Adipocyte (in vitro differentiated cells): ENCODE measurements at regions not wholly inside any gene's neighbourhood (a gene's known extent, or its start where the extent isn't known, plus 50 kb on each side); places are given as distances from the start of the nearest gene placed in this dataset.
A peak's percentile ranks its signal among the peaks of the same experiment; 100 is the strongest.

Source experiments
- DNase-seq: peaks from one replicate; pipeline ENCODE4 v3.0.0-alpha.2; 2015; ENCODE audit warnings: low read depth
- H3K27me3 ChIP-seq: replicated peaks from 2 replicates; pipeline ENCODE4 v1.7.0; 2013; ENCODE audit warnings: mild to moderate bottlenecking, low read length, moderate library complexity; ENCODE audit not compliant: control insufficient read depth, insufficient read depth
- H3K36me3 ChIP-seq: 2 replicates; pipeline ENCODE4 v1.7.0; 2013; ENCODE audit warnings: low read length, mild to moderate bottlenecking, moderate library complexity; ENCODE audit not compliant: control insufficient read depth, insufficient read depth, severe bottlenecking
- H3K4me1 ChIP-seq: 2 replicates; pipeline ENCODE4 v1.7.0; 2013; ENCODE audit warnings: mild to moderate bottlenecking, low read length, moderate library complexity; ENCODE audit not compliant: control insufficient read depth, insufficient read depth
- H3K4me3 ChIP-seq: 2 replicates; pipeline ENCODE4 v1.7.0; 2013; ENCODE audit warnings: mild to moderate bottlenecking, low read length, moderate library complexity
- H3K9ac ChIP-seq: 2 replicates; pipeline ENCODE4 v1.7.0; 2013; ENCODE audit warnings: mild to moderate bottlenecking, low read length, moderate library complexity
- H3K9me3 ChIP-seq: 2 replicates; pipeline ENCODE4 v1.7.0; 2013; ENCODE audit warnings: mild to moderate bottlenecking, low read length, moderate library complexity; ENCODE audit not compliant: control insufficient read depth

DNA sequence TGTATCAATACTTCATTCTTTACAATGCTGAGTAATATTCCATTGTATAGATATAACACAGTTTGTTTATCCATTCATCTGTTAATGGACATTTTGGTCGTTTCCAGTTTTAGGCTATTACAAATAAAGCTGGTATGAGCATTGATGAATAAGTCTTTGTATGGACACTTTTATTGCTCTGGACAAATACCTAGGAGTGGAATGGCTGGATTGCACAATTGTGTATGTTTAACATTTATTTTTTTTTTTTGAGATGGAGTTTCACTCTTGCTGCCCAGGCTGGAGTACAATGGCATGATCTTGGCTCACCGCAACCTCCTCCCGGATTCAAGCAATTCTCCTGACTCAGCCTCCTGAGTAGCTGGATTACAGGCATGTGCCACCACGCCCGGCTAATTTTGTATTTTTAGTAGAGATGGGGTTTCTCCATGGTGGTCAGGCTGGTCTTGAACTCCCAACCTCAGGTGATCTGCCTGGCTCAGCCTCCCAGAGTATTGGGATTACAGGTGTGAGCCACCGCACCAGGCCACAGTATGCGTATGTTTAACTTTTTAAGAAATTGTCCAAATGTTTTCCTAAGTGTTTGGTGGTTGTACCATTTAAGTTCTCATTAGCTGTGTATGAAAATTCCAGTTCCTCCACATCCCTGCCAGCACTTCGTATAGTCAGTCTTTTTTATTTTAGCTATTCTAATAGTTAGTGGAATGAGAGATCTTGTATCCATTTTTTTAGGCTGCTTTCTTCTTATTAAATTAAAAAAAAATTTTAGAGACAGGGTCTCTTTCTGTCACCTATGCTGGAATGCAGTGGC lies 194.9 kb upstream of the HAAO start:
- Histone ChIP-seq H3K4me3 (no peak overlapping the region), H3K4me1 (peaks cover 9% of the 10 kb centered on the region), H3K36me3 (no peaks in the 10 kb centered on the region), H3K9ac (no peak overlapping the region), H3K27me3 (no peaks in the 10 kb centered on the region), H3K9me3 (no peaks in the 10 kb centered on the region)
- DNase-seq, result peak; percentile 79

DNA sequence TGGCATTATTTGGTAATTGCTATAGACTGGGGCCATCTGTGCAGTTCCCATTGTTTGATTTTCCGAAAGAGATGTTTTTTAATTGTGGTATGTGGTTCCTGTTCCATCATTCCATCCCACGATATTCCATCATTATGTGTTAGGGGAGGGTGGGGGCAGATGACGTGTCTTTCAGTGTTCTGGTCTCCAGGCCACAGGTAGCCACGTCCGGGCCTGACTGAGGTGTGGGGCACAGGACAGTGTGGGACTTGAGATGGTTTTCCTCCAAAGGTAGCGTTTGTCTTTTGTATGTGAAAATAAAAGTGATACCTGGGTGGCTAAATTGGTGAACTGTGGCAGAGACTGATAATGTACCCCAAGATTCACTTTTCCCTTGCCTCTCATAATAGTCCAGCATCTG lies 192.2 kb upstream of the HAAO start:
- no peaks in the 10 kb centered on the region for H3K36me3 ChIP-seq
- H3K9ac ChIP-seq, result no peak overlapping the region
- H3K4me3 ChIP-seq, result no peak overlapping the region
- H3K9me3 ChIP-seq, result no peaks in the 10 kb centered on the region
- DNase-seq, result no peak
- H3K27me3 ChIP-seq, result no peaks in the 10 kb centered on the region
- peaks cover 9% of the 10 kb centered on the region for H3K4me1 ChIP-seq

DNA sequence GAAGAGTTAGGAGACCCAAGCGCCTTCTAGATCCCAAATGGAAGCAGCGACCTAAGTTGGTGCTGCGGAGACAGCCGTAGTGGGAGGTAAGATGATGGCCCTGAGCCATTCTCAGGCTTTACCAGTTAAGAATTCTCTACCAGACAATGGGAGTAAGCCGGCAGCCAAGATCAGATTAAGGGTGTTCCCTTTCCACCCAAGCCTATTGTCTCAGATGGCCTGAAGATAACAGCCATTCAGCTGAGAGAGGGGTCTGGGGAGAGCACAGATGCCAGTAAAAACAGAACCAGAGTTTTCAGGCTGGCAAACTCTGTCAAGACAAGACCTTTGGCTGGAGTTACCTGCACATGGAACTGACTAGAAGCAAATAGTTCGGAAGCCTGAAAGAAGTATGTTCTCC lies 191.7 kb upstream of the HAAO start:
- no peaks in the 10 kb centered on the region for H3K9me3 ChIP-seq
- DNase-seq, result no peak
- H3K4me1 ChIP-seq, result peaks cover 9% of the 10 kb centered on the region
- H3K36me3 ChIP-seq, result no peaks in the 10 kb centered on the region
- H3K27me3 ChIP-seq, result no peaks in the 10 kb centered on the region
- H3K4me3 ChIP-seq, result no peak overlapping the region
- no peak overlapping the region for H3K9ac ChIP-seq

DNA sequence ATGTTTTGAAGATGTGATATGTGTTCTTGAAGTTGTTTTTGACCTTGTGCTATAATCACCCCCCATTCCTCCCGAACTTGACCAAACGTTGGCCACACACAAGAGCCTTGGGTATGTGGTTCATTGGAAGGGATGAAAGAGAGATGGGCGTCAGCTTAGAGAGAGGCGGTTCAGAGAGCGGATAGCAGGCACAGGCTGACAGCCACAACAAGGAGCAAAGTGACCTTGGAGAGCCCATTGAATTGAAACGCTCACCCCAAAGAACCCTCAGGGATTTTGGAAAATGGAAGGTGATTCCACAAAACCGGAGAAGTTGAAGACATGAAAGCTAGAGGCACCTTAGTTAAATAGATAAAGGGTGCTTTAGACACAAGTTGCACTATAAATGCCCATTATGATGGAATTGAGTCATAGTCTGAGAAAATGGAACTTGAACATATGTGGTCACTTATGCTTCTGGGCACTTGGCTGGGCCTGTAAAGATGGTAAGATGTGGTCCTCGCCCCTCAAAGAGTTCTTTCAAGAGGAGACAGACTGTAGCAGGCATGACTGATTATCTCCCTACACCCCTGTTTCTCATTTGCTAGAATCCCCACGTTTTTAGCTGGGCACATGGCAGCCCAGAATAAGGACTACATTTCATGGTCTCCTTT lies 188.5 kb upstream of the HAAO start:
- DNase-seq, result no peak

DNA sequence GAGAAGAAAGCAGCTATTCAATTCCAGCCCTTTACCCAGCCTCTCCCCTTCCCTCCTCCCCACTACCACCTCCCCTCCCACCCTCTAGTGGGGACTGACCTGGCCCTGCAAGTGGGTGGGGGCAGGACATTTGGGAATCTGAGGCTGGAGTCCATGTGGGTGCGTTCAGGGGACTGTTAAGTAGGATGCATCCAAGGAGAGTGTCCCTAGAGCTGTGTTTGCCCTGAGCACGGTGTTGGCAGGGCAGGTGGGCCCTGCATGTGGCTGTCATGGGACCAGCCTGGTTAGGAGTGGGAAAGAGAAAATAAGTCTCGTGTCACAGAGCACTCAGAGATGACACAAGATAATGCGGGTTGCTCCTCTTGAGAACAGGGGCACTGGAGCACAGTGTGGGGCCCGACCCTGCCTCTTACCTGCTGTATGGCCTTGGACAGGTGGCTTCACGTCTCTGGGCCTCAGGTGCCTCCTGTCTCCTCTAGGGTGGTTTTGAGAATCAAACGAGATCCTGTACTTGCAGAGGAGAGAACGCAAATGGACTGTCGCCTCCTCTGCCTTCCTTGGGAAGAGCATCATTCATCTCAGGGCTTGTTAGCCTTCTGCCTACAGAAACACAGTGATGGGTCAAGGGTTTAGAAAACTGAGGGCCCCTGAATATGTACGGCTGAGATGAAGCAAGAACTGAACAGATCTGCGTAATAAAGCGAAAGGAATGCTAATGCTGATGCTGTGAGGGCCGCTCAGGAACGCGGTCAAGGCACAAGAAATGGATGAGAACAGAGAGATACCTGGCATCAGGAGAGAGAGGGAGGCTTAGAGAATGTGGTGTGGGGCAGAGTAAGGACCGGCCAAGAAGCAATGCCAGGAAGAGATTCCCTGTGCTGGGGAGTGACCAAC lies 187.7 kb upstream of the HAAO start:
- no peaks in the 10 kb centered on the region for H3K9me3 ChIP-seq
- DNase-seq, result no peak
- no peak overlapping the region for H3K4me3 ChIP-seq

More for the DNA sequence above, 188.5 kb upstream of the HAAO start:
- H3K36me3 ChIP-seq, result no peaks in the 10 kb centered on the region
- H3K9ac ChIP-seq, result no peak overlapping the region
- H3K4me3 ChIP-seq, result no peak overlapping the region
- no peaks in the 10 kb centered on the region for H3K27me3 ChIP-seq
- H3K4me1 ChIP-seq, result no peaks in the 10 kb centered on the region
- H3K9me3 ChIP-seq, result no peaks in the 10 kb centered on the region

DNA sequence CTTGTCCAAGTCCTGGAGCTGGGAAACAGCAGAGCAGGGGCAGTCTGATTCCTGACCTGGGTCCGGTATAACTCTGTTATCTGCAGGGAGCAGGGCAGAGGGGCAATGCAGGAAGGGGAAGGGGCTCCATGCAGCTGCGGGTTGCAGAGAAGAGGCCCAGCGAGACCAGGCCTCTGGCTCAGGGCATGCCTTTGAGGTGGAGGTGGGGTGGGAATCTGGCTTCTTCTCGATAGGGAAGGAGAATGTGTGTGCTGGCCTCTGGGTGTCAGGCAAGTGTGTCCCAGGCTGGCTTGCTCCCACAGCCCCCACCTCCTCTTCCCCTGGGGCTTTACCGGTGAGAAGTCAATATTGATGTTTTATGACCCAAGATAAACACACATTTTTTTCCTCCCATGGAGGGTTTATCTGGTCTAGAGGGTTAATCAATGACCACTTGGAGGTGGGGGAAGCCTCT lies 187.1 kb upstream of the HAAO start:
- H3K4me1 ChIP-seq, result peaks cover 10% of the 10 kb centered on the region

More for the DNA sequence above, 187.7 kb upstream of the HAAO start:
- Histone ChIP-seq H3K9ac (no peak overlapping the region), H3K4me1 (peaks cover 5% of the 10 kb centered on the region), H3K36me3 (no peaks in the 10 kb centered on the region), H3K27me3 (no peaks in the 10 kb centered on the region)

DNA sequence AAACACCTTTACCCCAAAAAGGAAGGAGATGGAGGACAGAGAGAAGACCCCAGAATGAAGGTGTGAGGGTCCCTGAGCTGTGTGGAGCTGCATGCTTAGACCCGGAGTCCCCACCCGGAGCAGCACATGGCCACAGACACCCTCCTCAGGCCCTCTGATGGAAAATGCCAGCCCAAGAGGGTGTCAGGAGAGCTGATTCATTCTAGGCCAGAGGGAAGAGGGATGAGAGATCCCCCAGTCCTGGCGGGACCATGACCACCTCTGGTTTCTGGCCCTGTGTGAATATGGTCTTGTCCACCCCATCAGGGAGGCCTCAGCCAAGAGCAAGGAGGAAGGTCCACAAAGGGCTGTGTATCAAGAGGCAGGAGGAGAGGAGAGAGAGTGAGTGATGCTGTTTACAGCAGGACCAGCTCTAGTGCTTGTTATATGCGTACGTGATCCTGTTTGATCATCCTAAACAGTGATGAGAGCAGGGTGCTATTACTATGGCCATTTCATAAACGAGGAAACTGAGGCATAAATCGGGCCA lies 186.6 kb upstream of the HAAO start:
- no peak for DNase-seq
- Histone ChIP-seq H3K4me1 (peaks cover 15% of the 10 kb centered on the region), H3K9ac (no peak overlapping the region), H3K9me3 (no peaks in the 10 kb centered on the region), H3K4me3 (no peak overlapping the region), H3K27me3 (no peaks in the 10 kb centered on the region), H3K36me3 (no peaks in the 10 kb centered on the region)

More for the DNA sequence above, 187.1 kb upstream of the HAAO start:
- DNase-seq, result no peak
- Histone ChIP-seq H3K9me3 (no peaks in the 10 kb centered on the region), H3K4me3 (no peak overlapping the region), H3K27me3 (no peaks in the 10 kb centered on the region), H3K36me3 (no peaks in the 10 kb centered on the region), H3K9ac (no peak overlapping the region)

DNA sequence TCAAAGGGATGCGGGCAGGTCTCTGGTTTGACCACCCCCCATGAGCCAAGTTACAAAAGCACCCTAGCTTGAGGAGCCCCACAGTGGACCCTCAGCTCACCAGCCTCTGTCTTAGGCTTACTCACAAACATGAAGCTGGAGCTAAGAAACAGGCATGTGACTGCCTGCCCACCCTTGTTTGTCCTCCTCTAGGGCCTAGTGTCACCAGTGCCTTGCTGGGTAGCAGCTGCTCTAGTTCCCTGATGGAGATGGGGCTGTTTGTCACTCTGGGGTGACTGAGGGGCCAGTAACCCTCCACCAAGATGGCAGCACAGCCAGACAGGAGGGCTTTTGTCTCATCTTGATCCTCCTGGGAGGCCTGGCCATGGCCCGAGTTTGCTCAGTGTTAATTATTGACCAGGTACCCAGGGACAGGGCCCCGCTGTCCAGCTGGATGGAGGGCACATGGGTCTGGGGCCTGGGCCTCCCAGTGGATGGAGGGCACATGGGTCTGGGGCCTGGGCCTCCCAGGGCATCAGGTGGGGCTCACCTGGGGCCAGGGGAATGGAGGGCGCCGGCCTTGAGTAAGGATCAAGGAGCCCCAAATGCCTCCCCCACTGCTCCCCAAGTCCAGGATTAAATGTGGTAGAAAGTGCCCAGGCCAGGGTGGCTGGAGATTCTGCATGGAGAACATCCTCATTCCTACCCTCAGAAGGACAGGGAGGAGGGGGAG lies 185.9 kb upstream of the HAAO start:
- no peak overlapping the region for H3K9ac ChIP-seq

DNA sequence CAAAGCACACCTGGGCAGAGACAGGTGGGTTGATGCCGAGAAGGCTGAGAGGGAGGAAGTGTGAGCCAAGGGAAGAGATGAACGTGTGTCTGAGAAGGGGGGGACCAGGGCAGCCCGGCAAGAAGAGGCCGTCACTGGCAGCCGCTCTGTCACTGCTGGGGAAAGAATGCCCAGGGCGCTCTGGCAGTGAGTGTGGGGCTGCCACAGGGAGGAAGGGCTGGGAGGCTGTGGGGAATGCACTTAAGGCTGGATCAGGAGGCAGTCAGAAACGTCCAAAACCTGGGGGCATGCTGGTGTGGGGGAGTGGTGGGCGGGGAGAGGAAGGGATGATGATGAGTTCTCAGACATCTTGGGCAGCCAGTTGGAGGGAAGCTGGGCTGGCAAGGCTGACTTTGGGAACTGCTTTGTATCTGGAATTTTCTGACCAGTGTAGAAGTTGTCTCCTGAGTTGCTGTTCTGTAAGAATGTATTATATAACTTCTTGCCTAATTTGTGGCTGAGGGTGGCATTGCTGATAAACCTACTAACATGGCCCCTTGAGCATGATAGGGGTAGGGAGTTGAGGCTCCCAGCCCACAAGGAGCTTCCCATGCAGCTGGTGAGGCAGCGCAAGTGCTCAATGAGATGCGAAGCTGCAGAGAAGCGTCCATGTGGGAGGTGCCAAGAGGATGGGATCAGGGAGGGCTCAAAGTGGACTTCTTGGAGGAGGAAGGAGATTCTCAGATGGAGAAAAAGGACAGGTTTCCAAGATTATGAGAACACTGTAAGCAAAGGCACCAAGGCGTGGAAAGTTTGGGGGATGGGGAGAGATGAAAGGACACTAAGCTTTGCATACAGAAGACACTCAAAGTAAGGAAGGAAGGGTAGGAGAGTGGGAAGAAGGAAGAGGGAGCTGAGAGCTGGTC lies 185.1 kb upstream of the HAAO start:
- H3K4me1 ChIP-seq, result peaks cover 22% of the 10 kb centered on the region
- no peak for DNase-seq
- no peaks in the 10 kb centered on the region for H3K36me3 ChIP-seq
- H3K27me3 ChIP-seq, result no peaks in the 10 kb centered on the region
- H3K4me3 ChIP-seq, result no peak overlapping the region
- no peaks in the 10 kb centered on the region for H3K9me3 ChIP-seq
- no peak overlapping the region for H3K9ac ChIP-seq

More for the DNA sequence above, 185.9 kb upstream of the HAAO start:
- DNase-seq, result no peak
- H3K36me3 ChIP-seq, result no peaks in the 10 kb centered on the region
- no peak overlapping the region for H3K4me3 ChIP-seq
- peaks cover 19% of the 10 kb centered on the region for H3K4me1 ChIP-seq
- H3K9me3 ChIP-seq, result no peaks in the 10 kb centered on the region
- no peaks in the 10 kb centered on the region for H3K27me3 ChIP-seq

DNA sequence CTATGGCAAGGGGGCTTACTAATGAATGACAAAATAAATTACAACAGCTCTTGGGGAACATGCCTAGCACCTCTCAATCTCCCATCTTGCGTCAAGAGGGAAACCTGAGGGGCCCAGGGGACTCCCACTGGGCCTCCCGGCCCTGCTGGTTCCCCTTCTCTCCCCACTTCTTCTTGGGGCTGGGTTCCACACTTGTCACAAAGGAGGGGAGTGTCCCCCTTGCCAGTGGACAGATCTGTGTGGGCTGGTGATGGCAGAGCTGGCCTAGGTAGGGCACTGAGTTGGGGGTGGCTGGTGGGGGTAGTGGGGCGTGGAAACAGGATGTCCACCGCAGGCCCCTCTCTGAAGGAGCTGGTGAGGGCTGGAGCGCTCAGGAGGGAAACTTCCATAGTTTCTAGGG lies 184.0 kb upstream of the HAAO start:
- Histone ChIP-seq H3K4me1 (peaks cover 26% of the 10 kb centered on the region), H3K27me3 (no peaks in the 10 kb centered on the region), H3K9me3 (no peaks in the 10 kb centered on the region), H3K36me3 (no peaks in the 10 kb centered on the region), H3K4me3 (no peak overlapping the region), H3K9ac (peak overlapping the region; percentile 90)
- DNase-seq, result no peak
